ENCODE measurements at regions not wholly inside any gene's neighbourhood (a gene's known extent, or its start where the extent isn't known, plus 50 kb on each side); places are given as distances from the start of the nearest gene placed in this dataset.

DNA sequence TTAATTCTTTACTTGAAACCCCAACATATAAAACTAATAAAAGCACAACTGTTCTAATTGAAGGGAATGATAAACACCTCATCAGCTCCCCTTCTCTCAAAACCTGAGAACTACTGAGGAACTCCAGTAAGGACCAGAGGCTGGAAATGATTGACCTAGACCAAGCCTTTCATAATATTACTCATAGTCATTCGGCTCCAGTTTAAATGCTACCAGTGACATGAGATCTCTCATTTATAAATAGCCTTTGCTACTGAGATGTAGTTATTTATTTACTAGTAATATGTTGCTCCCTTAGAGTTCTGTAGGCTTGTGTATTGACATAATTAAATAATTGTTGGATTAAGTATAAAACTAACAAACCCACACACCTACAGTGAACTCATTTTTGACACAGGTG, 209.8 kb upstream of the PRMT6 start:
- H3K4me3 ChIP-seq (ENCODE audit: low read depth, low read length): no peak overlapping the region
- no peak for DNase-seq (ENCODE audit: low read depth, low spot score)
- in situ Hi-C loops (cut with HindIII; ENCODE audit: low sequenced_read_pairs): no loop called here
- TF ChIP-seq, protein P1, sequence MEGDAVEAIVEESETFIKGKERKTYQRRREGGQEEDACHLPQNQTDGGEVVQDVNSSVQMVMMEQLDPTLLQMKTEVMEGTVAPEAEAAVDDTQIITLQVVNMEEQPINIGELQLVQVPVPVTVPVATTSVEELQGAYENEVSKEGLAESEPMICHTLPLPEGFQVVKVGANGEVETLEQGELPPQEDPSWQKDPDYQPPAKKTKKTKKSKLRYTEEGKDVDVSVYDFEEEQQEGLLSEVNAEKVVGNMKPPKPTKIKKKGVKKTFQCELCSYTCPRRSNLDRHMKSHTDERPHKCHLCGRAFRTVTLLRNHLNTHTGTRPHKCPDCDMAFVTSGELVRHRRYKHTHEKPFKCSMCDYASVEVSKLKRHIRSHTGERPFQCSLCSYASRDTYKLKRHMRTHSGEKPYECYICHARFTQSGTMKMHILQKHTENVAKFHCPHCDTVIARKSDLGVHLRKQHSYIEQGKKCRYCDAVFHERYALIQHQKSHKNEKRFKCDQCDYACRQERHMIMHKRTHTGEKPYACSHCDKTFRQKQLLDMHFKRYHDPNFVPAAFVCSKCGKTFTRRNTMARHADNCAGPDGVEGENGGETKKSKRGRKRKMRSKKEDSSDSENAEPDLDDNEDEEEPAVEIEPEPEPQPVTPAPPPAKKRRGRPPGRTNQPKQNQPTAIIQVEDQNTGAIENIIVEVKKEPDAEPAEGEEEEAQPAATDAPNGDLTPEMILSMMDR (IDR thresholded peaks at IDR 0.05; ENCODE audit: low read depth, low read length): no peak

DNA sequence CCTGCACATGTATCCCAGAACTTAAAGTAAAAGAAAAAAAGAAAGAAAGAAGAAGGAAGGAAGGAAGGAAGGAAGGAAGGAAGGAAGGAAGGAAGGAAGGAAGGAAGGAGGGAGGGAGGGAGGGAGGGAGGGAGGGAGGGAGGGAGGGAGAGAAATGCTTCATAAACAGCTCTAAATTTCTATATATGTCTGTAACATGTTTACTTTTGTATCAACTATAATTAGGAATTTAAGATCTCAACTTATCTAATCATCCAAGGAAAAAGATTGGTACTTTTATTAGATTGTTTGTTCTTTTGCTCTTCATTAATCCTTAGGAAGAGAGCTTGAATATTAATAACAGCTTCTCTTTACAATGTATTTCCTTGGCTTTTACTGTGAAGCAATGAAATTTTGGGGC, 195.4 kb upstream of the PRMT6 start:
- in situ Hi-C loops (cut with HindIII; ENCODE audit: low sequenced_read_pairs): no loop called here
- TF ChIP-seq, protein P1 (IDR thresholded peaks at IDR 0.05; ENCODE audit: low read depth, low read length): no peak
- H3K4me3 ChIP-seq (ENCODE audit: low read depth, low read length): no peak overlapping the region
- DNase-seq (ENCODE audit: low read depth, low spot score): no peak

DNA sequence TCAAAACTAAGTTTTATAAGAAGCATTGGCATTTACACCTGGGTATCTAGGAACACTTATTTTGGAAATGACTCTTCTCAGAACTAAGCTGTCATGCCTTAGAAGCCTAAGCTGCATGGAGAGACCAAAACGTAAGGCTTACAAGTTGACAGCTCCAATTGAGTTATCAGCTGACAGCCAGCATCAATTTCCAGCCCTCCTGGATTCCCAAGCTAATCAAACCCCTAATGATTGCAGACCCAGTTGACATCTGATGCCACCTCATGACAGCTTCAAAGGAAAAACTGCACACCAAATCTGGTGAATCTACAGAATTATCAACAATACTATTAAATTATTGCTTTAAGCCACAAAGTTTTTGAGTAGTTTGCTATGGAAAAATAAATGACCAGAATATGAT, 187.6 kb upstream of the PRMT6 start:
- TF ChIP-seq, protein P1 (IDR thresholded peaks at IDR 0.05; ENCODE audit: low read depth, low read length): no peak
- in situ Hi-C loops (cut with HindIII; ENCODE audit: low sequenced_read_pairs): no loop called here

DNA sequence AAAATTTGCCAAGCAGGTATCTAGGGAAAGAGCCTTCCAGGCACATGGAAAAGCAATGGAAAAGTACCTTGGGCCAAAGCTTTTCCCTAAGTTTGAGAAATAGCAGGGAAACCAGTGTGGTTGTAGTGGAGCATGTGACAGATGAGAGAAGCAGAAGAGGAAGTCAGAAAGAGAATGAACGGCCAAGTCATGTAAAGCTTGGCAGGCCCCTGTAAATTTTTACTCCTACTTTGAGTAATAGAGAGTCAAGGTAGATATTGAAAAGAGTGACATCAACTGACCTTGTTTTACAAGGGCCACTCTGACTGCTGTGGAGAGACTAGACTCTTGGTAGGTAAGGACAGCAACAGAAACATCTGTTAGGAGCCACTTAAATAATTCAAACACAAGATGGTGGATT, 180.9 kb upstream of the PRMT6 start:
- H3K4me3 ChIP-seq (ENCODE audit: low read depth, low read length): no peak overlapping the region
- in situ Hi-C loops (cut with HindIII; ENCODE audit: low sequenced_read_pairs): no loop called here
- TF ChIP-seq, protein P1 (IDR thresholded peaks at IDR 0.05; ENCODE audit: low read depth, low read length): no peak
- no peak for DNase-seq (ENCODE audit: low read depth, low spot score)

More for the DNA sequence above, 187.6 kb upstream of the PRMT6 start:
- no peak overlapping the region for H3K4me3 ChIP-seq (ENCODE audit: low read depth, low read length)
- no peak for DNase-seq (ENCODE audit: low read depth, low spot score)

DNA sequence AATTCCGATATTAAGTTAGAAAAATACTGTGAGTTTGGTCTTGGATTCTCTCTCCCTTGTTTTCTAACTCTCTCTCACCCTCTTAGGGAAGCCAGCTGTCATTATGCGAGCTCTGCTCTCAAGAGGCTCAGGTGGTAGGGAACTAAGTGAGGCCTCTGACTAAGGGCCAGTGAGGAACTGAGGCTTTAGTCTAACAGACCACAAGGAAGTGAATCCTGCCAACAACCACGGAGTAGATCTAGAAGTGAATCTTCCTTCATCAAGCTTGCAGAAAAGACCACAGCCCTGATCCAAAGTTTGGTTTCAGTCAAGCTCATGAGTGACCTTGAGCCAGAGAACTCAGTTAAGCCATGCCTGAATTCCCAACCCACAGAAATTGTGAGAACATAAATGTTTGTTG, 180.1 kb upstream of the PRMT6 start:
- in situ Hi-C loops (cut with HindIII; ENCODE audit: low sequenced_read_pairs): no loop called here
- DNase-seq (ENCODE audit: low read depth, low spot score): no peak
- TF ChIP-seq, protein P1 (IDR thresholded peaks at IDR 0.05; ENCODE audit: low read depth, low read length): no peak
- no peak overlapping the region for H3K4me3 ChIP-seq (ENCODE audit: low read depth, low read length)

DNA sequence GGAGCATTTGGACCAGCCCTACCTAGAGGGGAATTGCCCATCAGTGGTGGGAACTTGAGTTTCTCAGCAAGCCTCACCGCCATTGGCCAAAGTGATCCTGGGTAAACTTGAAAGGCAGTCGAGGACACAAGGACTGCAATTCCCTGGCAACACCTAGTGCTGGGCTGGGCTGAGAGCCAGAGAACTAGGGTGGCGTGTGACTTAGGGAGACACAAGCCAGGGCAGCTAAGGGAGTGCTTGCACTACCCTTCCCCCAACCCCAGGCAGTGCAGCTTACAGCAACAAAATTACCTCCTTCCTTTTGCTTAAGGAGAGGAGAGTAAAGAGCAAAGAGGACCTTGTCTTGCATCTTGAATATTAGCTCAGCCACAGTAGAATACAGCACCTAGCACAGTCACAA, 176.9 kb upstream of the PRMT6 start:
- in situ Hi-C loops (cut with HindIII; ENCODE audit: low sequenced_read_pairs): no loop called here
- H3K4me3 ChIP-seq (ENCODE audit: low read depth, low read length): no peak overlapping the region
- TF ChIP-seq, protein P1 (IDR thresholded peaks at IDR 0.05; ENCODE audit: low read depth, low read length): no peak
- DNase-seq (ENCODE audit: low read depth, low spot score): no peak

DNA sequence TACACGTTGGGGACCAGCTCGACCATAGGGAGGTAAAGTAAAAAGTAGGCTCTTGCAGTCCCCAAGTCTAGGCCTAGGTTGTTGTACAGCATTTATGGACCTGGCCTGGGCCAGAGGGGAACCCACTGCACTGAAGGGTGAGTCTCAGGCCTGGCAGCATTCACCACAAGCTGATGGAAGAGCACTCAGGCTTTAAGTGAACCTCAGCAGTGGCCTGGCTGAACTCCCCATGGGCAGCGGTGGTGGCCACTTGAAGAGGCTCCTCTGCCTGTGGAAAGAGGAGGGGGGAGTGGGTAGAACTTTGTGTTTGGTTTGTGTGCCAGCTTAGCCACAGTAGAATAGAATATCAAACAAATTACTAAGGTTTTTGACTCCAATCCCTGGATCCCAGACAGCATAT, 176.2 kb upstream of the PRMT6 start:
- TF ChIP-seq, protein P1 (IDR thresholded peaks at IDR 0.05; ENCODE audit: low read depth, low read length): no peak
- no peak for DNase-seq (ENCODE audit: low read depth, low spot score)
- no peak overlapping the region for H3K4me3 ChIP-seq (ENCODE audit: low read depth, low read length)
- in situ Hi-C loops (cut with HindIII; ENCODE audit: low sequenced_read_pairs): no loop called here

Measured in astrocyte of the spinal cord (primary cell).